Mesodermal cell (in vitro differentiated cells): ENCODE measurements at regions not wholly inside any gene's neighbourhood (a gene's known extent, or its start where the extent isn't known, plus 50 kb on each side); places are given as distances from the start of the nearest gene placed in this dataset.

Source experiments
- H3K27ac ChIP-seq: 2 replicates; pipeline ENCODE4 v1.7.0; 2013; ENCODE audit warnings: mild to moderate bottlenecking, low read depth, low read length, moderate library complexity; ENCODE audit not compliant: severe bottlenecking
- H3K36me3 ChIP-seq: 2 replicates; pipeline ENCODE4 v1.7.1; 2013; ENCODE audit warnings: mild to moderate bottlenecking, low read length, moderate library complexity; ENCODE audit not compliant: control insufficient read depth, insufficient read depth
- H3K4me1 ChIP-seq: one replicate; pipeline ENCODE4 v1.7.1; 2013; ENCODE audit warnings: mild to moderate bottlenecking, low read length; ENCODE audit not compliant: insufficient read depth, control insufficient read depth, poor library complexity, severe bottlenecking
- H3K4me3 ChIP-seq: 2 replicates; pipeline ENCODE4 v1.7.0; 2013; ENCODE audit warnings: low read length, control low read depth, mild to moderate bottlenecking; ENCODE audit not compliant: insufficient read depth, poor library complexity, severe bottlenecking; ENCODE audit errors: extremely low read depth
- H3K9me3 ChIP-seq: 2 replicates; pipeline ENCODE4 v1.7.1; 2013; ENCODE audit warnings: mild to moderate bottlenecking, low read length, moderate library complexity; ENCODE audit not compliant: control insufficient read depth
- WGBS, 2 experiments: methylation state at CpG; one replicate each; pipeline ENCODE4 v1.1.5; 2013; ENCODE audit warnings: missing lambda C conversion rate in 2 of 2; ENCODE audit not compliant: insufficient coverage in 2 of 2; 5-methylcytosine and 5-hydroxymethylcytosine counted together

DNA sequence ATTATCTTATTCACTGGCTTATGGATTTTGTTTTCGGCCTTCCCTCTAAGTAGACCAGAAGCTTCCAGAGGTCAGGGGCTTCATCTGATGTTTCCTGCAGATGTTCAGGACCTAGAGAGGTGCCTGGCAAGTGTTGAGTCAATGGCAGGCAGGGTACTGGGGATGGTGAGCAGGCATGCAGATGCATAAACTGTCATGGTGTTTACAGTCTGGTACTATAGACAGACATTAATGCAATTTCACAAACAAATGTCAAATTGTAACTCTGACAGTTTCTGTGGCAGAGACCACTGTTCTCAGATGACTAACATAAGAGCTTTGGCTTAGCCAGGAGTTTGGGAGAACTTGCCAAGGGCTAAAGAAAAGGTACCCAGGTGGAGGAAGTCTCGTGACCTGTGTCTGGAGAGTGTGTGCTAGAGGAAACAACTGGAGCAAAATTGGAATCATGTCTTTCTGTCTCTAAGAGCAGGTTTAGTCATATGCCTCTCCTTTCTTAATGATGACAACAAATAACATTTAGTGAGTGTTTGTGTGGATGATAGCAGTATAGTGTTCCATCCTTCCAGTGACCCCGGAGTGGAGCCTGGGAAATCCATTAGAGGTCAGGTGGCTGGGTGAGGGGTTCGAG is 53.7 kb upstream of the TRAK1 start:
- no peaks in the 10 kb centered on the region for H3K9me3 ChIP-seq
- H3K36me3 ChIP-seq, result no peaks in the 10 kb centered on the region
- no peak overlapping the region for H3K4me3 ChIP-seq
- 89 to 100% methylated on average over 1 to 4 of the region's 4 CpGs for WGBS, 2 experiments
- H3K27ac ChIP-seq, result no peak overlapping the region
- peaks cover 47% of the 10 kb centered on the region for H3K4me1 ChIP-seq

DNA sequence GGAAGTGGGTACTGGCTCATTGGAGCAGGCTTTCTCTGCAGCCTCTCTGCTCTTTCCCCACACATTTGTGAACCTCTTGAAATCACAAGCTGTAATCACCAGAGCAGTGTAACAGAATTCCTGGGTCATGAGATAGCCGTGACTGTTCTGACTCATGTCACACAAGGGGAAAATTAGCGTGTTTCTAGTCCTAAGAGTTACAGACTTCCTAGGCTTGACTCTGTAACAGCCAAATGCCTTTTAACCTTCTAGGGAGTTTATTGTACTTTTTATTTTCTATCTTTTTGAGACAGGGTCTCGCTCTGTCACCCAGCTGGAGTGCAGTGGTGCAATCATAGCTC is 54.7 kb upstream of the TRAK1 start:
- Histone ChIP-seq H3K4me1 (peaks cover 50% of the 10 kb centered on the region), H3K9me3 (no peaks in the 10 kb centered on the region), H3K27ac (peak overlapping the region; percentile 98), H3K36me3 (no peaks in the 10 kb centered on the region), H3K4me3 (no peak overlapping the region)
- WGBS, 2 experiments, result 58 to 76% methylated on average over 3 of the region's 3 CpGs

DNA sequence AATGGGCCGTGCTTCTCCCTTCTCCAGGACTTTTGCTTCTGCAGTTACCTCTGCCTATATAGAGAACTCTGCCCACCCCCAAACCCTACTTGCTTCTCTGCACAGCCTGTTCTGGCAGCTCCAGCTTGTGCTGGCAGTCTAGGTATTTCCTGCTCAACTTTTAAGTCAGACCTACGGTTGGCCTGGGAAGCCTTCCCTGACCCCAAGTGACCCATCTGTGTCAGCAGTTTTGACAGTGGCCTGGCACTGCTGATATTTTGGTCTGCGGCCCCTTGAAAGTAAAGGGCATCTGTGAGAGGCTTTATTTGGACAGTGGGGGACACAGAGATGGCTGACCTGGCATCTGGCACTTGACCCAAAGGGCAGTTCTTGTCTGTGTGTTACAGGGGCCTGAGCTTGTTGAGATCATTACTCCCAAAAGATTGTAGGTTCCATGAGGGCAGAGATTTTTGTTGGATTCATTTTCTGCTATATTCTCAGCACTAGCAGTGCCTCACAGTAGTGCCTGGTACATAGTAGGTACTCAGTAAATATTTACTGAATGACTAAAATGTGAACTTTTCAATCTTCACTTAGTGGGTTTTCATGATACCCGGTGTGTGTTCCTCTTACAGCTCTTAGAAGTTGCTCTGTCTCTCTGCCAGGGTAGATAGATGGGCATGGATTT is 55.2 kb upstream of the TRAK1 start:
- Histone ChIP-seq H3K36me3 (no peaks in the 10 kb centered on the region), H3K4me1 (peaks cover 50% of the 10 kb centered on the region), H3K27ac (peak overlapping the region; percentile 98), H3K9me3 (no peaks in the 10 kb centered on the region), H3K4me3 (no peak overlapping the region)
- 57 to 59% methylated on average over 2 to 3 of the region's 4 CpGs for WGBS, 2 experiments

DNA sequence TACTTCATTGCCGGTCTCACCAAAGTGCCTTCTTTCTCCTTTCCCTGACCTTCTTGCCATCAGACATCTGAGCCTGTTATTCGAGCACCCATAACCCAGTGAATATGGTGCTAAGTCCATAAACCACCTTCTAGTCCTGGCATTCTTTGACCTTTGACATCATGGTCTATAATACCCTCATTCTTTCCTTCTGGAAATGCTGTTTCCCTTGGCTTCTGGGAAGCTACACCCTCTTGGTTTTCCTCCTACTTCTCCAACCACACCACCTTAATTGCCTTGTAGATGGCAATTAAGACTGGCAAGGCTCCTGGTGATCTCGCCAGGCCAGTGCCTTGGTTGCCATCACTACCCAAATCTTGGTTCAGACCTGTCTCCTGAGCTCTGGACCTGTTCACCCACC is 56.1 kb upstream of the TRAK1 start:
- peaks cover 50% of the 10 kb centered on the region for H3K4me1 ChIP-seq
- no peaks in the 10 kb centered on the region for H3K36me3 ChIP-seq
- H3K27ac ChIP-seq, result peak overlapping the region; percentile 98
- no peaks in the 10 kb centered on the region for H3K9me3 ChIP-seq
- no peak overlapping the region for H3K4me3 ChIP-seq
- 94 to 100% methylated on average over 3 of the region's 3 CpGs for WGBS, 2 experiments

DNA sequence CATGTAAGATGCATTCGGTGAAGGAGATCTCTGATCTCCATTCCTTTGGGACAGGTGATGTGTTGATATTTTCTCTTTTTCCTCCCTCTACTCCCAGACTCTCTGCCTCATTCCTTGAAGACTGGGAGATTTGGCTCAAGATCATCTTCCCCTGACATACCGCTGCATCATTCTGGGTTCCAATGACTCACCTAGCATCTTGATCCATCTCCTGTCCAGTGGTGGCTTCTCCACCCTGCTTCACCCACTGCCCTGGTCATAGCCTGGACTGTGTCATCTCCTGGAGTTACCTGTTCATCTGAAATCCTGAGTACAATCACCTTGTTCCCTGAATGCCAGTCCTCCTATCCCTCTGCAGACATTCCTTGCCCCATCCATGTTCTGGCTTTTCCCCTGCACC is 57.4 kb upstream of the TRAK1 start:
- H3K4me1 ChIP-seq, result peaks cover 50% of the 10 kb centered on the region
- no peak overlapping the region for H3K4me3 ChIP-seq
- H3K36me3 ChIP-seq, result no peaks in the 10 kb centered on the region
- no peaks in the 10 kb centered on the region for H3K9me3 ChIP-seq
- WGBS, 2 experiments, result 89 to 100% methylated on average over 1 of the region's 2 CpGs
- H3K27ac ChIP-seq, result peak overlapping the region; percentile 78

DNA sequence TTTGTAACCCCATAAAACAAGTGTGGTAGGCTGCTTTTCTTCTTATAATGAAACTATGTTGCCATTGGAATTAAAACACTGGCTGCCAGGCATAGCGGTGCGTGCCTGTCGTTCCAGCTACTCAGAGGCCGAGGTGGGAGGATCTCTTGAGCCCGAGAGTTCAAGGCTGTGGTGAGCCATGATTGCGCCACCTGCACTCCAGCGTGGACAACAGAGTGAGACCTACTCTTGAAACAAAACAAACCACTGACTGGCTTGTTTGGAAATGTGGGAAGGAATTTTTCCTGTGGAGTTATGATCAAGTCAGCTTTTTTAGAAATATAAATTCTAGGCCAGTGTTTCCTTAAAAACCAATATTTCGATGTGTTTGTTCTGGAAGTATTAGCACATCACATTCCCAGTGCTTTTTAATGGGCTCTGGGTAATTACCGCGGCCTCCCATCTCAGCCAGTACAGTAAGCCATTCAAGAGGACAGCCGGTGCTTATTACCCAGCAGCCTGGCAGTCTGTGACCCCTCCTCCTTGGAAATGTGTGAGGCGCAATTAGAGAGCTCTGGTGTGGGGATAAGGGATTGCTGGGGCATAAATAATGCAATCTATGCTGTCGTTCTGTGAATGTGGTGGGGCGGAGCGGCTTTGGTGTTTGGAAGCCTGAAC is 58.3 kb upstream of the TRAK1 start:
- WGBS, 2 experiments, result 77 to 86% methylated on average over 11 of the region's 15 CpGs
- no peaks in the 10 kb centered on the region for H3K36me3 ChIP-seq
- H3K4me3 ChIP-seq, result no peak overlapping the region
- no peaks in the 10 kb centered on the region for H3K9me3 ChIP-seq
- peak overlapping the region; percentile 78 for H3K27ac ChIP-seq
- peaks cover 50% of the 10 kb centered on the region for H3K4me1 ChIP-seq

DNA sequence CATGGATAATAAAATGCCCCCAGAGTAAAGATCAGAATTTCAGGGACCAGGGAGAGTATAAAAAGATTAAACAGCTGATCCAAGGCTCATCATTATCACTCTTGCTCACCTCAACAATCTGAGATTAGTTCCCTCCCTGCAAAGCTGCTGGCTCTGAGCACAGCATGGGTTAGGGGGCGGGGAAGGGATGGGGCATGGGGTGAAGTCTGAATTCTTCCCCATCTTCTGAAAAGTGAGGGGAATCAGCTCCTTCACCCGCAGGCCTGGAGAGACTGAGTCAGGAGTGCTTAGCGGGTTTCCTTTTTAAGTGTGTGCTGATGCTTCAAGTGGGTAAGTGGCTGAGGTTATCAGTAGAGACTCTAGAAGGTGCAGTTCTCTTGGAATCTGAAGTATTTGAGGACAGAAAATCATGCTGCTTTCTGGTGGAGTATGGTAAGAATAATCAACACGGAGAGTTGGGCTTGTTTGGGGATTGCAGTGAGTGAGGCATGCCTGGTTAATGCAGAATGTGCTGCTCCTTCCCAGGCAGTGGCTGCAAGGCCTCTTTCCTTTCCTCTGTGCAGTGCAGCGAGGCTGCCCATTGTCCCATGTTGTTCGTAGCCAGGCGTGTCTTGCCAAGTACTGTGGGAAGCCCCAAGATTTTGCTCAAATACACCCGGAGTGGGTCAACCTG is 59.2 kb upstream of the TRAK1 start:
- 12 to 26% methylated on average over 3 to 4 of the region's 8 CpGs for WGBS, 2 experiments

DNA sequence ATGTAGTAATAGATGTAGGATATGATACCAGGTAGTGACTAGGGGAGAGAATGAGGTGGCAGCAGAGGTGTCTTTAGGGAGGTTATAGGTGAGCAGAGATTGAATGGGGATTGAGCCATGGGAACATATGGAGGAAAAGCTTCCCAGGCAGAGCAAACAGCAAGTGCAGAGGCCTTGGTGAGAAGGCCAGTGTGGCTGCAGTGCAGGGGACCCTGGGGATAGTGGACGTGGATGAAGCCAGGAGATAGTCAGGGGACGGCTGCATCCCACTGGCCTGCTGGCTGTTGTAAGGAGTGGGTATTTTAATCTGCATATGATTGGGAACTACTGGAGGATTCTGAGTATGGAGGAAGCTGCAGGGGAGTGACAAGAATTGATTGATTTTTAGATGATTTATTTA is 62.7 kb upstream of the TRAK1 start:
- H3K4me3 ChIP-seq, result no peak overlapping the region
- H3K36me3 ChIP-seq, result no peaks in the 10 kb centered on the region
- H3K27ac ChIP-seq, result no peak overlapping the region
- 84 to 93% methylated on average over 2 of the region's 2 CpGs for whole genome bisulfite sequencing, 2 experiments
- H3K4me1 ChIP-seq, result peaks cover 42% of the 10 kb centered on the region
- no peaks in the 10 kb centered on the region for H3K9me3 ChIP-seq

More for the DNA sequence above, 59.2 kb upstream of the TRAK1 start:
- no peaks in the 10 kb centered on the region for H3K36me3 ChIP-seq
- peak overlapping the region; percentile 78 for H3K27ac ChIP-seq
- H3K4me1 ChIP-seq, result peaks cover 48% of the 10 kb centered on the region
- H3K4me3 ChIP-seq, result no peak overlapping the region
- no peaks in the 10 kb centered on the region for H3K9me3 ChIP-seq

DNA sequence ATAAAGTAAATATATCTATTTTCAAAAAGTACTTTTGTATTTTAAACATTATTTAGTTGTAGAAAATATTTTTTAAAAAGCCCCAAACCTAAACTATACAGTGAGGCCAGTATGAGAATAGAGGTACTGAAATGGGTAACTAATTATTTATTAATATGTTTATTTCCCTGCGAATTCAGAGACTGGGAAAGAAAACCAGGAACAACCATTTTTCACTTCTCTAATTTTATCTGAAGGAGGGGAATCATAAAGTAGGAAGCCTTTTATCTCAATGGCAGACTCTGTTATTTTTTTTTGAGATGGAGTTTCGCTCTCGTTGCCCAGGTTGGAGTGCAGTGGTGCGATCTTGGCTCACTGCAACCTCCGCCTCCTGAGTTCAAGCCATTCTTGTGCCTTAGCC is 63.6 kb upstream of the TRAK1 start:
- H3K4me3 ChIP-seq, result no peak overlapping the region
- no peak overlapping the region for H3K27ac ChIP-seq
- peaks cover 37% of the 10 kb centered on the region for H3K4me1 ChIP-seq
- WGBS, 2 experiments, result 83 to 91% methylated on average over 3 to 4 of the region's 5 CpGs
- H3K9me3 ChIP-seq, result no peaks in the 10 kb centered on the region
- H3K36me3 ChIP-seq, result no peaks in the 10 kb centered on the region

DNA sequence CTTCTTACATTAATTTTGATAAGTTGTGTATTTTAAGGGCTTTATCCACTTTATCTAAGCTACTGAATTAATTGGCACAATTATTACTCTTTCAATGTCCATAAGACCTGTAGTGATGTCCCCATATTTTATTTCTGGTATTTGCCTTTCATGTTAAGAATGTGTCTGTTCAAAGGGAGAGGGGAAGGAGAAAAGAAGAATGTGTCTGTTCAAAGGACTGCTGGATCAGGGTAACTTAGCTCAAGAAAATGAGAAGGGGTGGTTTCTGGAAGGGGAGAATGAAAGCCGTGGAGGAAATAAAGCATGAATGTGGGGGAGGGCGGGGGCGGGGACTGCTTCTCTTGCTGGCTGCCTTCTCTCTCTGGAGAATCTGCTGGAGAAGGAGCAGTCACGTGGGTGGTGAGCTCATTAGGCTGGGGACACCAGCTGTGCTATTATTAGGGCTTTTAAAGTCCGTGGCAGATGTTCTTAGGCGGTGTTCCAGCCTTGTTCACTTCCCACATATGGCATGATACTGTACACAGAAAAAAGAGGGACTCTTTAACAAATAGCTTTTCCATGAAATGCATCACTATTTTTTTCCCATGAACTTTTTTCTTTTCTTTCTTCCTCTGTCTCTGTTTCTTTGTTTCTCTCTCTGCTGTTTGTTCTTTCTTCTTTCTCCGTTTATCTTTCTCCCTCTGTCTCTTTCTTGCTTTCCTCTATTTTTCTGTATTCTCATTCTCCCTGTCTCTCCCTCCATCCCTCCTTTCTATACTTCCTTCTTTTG is 63.7 kb upstream of the ULK4 start:
- H3K9me3 ChIP-seq, result no peaks in the 10 kb centered on the region
- 0 to 3% methylated on average over 4 of the region's 7 CpGs for WGBS, 2 experiments
- H3K27ac ChIP-seq, result peak overlapping the region; percentile 98
- H3K36me3 ChIP-seq, result no peaks in the 10 kb centered on the region
- peak overlapping the region; percentile 22 for H3K4me3 ChIP-seq
- peaks cover 42% of the 10 kb centered on the region for H3K4me1 ChIP-seq
